GM12872 (cell line): ENCODE measurements at regions not wholly inside any gene's neighbourhood (a gene's known extent, or its start where the extent isn't known, plus 50 kb on each side); places are given as distances from the start of the nearest gene placed in this dataset.

Source experiments
- TF ChIP-seq, protein P1 (sequence below): IDR thresholded peaks from 3 replicates; pipeline ENCODE4 v1.5.1; 2011; ENCODE audit warnings: low read depth, mild to moderate bottlenecking, low read length, moderate library complexity; ENCODE audit not compliant: insufficient read depth

DNA sequence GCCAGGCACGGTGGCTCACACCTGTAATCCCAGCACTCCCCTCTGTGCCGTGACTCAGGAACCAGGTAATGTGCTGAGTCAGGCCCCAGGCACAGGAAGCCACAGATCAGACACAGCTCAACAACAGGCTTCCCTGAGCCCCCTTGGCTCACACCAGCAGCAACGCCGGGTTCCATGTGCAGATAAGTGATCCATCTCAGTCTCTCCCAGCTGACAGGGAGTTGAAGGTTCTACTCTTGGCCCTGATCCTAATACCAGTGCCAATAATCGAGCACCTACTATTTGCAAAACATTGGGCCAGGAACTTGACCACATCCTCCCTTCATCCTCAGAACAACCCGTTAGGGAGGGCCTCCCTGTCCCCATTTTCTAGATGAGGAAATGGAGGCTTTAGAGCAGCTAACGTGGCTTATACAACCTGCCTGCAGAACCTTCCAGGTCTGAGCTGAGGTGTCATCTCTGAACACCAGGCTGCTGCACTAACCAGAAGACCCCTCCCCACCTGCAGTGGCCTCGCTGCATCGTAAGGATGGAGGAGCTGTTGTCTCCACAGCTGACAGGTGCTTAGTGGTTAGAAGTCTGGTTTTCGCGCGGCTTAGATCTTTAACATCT is 64.8 kb upstream of the AMZ2 start:
- TF ChIP-seq, protein P1, sequence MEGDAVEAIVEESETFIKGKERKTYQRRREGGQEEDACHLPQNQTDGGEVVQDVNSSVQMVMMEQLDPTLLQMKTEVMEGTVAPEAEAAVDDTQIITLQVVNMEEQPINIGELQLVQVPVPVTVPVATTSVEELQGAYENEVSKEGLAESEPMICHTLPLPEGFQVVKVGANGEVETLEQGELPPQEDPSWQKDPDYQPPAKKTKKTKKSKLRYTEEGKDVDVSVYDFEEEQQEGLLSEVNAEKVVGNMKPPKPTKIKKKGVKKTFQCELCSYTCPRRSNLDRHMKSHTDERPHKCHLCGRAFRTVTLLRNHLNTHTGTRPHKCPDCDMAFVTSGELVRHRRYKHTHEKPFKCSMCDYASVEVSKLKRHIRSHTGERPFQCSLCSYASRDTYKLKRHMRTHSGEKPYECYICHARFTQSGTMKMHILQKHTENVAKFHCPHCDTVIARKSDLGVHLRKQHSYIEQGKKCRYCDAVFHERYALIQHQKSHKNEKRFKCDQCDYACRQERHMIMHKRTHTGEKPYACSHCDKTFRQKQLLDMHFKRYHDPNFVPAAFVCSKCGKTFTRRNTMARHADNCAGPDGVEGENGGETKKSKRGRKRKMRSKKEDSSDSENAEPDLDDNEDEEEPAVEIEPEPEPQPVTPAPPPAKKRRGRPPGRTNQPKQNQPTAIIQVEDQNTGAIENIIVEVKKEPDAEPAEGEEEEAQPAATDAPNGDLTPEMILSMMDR = no peak

DNA sequence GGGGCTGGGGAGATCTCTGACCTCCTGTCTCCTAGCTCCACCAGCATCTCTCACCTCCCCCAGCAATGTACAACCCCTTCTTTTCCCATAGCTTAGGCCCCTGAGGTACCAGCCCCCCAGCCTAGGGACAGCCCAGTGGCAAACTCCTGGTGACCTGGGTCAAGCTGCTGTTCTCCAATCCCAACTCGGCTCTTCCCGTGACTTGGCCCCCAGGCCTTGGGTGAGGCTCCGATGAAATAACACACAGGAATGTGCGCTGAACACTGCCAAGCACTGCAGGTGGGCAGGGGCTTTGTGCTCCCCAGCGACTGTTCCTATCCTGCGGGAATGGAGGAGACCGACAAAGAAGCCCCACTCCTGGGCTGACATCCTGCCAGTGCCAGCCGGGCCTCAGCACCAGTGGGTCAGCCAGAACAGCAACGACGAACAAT is 63.7 kb upstream of the AMZ2 start:
- TF ChIP-seq, protein P1 = no peak

DNA sequence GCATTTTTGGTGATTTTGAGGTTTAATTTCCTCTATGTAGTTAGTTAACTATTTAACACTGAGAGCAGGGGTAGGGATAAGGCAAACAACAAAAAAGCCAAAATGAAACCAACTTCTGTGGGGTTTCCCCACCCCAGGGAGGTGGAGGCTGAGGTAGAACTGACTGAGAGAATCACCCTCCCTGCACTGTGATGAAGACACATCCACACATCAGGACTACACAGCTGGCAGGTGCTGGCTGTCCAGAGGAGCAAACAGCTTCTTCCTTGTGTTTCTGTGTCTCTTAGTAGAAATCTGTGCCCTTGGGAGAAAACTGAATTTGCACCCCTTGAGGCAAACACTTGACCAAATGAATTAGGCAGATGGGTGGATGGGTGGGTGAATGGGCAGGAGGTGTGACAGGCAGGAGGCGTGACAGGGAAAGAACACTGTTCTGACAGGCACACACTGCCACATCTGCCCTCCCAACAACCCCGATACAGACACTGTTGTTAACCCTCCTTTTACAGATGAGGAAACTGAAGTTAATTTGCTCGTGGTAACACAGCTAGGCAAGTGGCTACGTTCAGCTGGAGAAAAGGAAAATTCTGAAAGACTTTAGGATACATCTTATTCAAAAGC is 62.9 kb upstream of the AMZ2 start:
- TF ChIP-seq, protein P1 = no peak

DNA sequence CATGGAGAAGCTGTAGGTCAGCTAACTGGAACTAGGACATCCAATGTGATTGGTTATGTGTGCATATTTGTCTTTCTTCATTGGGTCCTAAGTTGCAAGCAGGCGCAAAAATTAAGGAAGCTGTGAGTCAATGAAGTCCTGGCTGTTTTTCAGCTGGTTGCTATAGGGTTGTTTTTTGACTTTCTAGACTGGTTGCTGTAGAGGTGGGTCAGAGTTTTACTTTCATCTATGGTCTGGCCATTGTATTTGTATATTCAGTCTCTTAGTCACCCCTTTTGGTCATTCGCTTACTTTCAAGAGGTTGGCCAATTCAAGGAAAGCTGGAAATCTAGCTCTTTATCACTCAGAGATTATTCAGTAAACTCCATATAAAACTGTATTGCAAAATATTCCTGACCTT is 62.0 kb upstream of the AMZ2 start:
- TF ChIP-seq, protein P1 = no peak

DNA sequence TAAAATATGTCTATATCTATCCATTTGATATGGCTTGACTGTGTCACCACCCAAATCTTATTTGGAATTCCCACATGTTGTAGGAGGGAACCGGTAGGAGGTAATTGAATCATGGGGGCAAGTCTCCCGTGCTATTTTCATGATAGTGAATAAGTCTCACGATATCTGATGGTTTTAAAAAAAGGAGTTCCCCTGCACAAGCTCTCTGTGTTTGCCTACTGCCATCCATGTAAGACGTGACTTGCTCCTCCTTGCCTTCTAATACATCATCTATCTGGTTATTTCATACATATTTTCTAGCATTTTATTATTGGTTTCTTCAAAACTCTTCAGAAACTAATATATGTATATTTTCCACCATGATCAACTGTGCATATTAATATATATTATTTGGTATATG is 57.3 kb upstream of the AMZ2 start:
- TF ChIP-seq, protein P1 = no peak

DNA sequence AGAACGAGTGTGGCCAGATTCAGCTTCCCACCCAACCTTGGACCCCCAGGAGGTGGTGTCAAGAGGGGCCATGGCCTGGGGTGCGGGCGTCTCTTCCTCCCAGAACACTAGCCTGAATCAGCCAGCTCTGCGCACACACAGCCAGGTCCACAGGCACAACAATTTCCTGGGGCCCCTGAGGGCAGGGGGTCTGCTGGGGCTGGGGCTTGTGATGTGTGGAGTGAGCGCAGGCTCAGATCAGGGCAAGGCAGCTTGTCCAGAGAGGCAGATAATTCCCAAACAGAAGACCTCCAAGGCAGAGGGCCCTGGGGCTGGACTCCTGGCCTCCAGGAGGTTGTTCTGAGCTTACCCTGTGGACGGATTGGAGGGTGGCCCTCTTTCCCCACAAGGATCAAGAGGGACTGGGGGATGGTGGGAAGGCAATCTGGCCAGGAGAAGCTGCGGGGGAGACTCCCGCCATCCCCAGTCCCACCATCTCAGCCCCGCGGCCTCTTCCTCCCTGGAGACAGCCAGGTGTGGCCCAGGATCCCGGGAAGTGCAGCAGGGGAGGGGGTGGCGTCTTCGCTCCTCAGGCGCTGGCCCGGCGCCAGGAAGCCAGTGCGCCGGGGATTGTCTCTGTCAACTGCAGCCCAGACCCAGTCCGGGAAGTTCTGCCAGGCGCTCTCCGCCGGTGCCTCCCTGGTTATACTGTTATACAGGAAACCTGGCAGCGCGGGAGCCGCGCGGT is 52.0 kb upstream of the AMZ2 start:
- TF ChIP-seq, protein P1 = no peak

DNA sequence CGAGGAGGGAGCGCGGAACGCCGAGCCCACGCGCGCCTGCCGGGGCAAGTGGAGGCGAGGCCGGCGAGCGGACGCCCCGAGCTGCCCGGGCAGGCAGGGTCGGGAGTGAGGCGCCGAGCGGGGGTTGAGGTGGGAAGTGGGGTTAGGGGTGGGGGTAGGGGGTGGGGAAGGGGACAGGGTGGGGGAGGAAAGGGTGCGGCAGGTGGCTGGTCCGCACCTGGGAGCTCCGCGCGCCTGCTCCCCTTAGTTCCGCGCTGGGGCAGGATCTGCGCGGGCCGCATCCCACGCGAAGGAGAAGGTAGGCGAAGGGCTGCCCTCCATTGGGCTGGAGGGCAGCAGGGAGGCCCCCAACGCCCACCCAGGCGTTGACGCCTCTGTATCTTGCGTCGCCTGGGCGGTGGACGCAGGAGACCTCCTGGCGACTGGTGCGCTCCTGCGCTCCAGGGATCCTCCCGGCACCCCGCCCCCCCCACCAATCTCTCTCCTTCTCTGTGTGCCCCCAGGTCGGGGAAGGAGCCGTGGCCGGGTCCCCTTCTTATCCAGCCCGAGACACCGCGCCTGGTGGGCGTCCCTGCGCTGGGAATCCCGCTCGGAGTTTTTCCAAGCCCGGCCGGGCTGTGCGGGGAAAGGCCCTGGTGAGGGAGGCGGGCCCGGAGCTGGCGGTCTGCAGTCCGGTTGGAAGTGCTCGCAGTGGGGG is 51.3 kb upstream of the AMZ2 start:
- TF ChIP-seq, protein P1 = no peak
